Pons (tissue), 1 donor: ENCODE measurements at regions not wholly inside any gene's neighbourhood (a gene's known extent, or its start where the extent isn't known, plus 50 kb on each side); places are given as distances from the start of the nearest gene placed in this dataset.
"Not testable (repeated sequence)": the region's sequence is repeated elsewhere in the genome, so short reads cannot be mapped to it uniquely, and the experiment has no call there.

ENCODE experiments used
- DNase-seq: peaks from one replicate; pipeline ENCODE4 v3.0.0-alpha.2; 2016; ENCODE audit warnings: low spot score

DNA sequence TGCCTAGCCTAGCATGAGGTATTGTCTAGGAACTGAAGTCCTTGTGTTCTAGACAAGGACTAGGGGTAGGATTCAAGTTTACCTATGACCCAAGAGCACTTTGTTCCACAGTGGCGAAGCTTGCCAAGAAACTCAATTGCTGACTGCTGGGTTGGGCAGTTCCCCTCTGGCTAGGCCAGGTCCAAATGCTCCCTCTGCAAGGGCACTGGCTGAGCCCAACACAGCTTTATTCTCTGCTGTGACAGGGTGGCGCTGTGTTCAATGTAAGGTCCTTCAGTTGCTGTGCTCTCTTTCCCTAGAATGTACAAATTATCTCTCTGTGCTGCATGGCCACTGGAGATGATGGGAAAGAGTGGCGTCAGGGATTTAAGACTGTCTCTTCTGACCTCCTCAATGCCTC, 950.8 kb downstream of the HACE1 start:
- DNase-seq: no peak

GRCh38 chr6:103895136-103895535, 964.6 kb downstream of the HACE1 start:
- DNase-seq: no peak

- no peak for DNase-seq
Measured at GRCh38 chr6:103893141-103893581, 966.6 kb downstream of the HACE1 start.

- DNase-seq: no peak
Measured at GRCh38 chr6:103886951-103887350, 972.8 kb downstream of the HACE1 start.

- DNase-seq: no peak
Measured at GRCh38 chr6:103885446-103885845, 974.3 kb downstream of the HACE1 start.

DNA sequence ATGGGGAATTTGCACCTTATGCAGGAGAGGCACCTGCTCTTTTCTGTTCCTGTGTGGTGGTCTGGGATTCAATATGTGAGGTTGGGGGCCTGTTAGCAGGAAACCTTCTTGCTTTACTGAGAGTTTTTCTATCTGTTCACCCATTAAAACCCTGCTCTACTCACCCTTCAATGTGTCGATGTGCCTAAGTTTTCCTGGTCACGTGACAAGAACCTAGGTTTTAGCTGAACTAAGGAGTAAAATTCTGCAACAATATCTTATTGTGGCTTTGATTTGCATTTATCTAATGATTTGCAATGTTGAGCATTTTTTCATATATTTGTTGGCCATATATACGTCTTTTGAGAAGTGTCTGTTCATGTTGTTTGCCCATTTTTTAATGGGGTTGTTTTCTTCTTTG, 979.9 kb downstream of the HACE1 start:
- DNase-seq: no peak

- no peak for DNase-seq
Measured at GRCh38 chr6:103875221-103875620, 984.5 kb downstream of the HACE1 start.

GRCh38 chr6:103874575-103874974, 985.1 kb downstream of the HACE1 start:
- DNase-seq: no peak

GRCh38 chr6:103872678-103873077, 987.0 kb downstream of the HACE1 start:
- no peak for DNase-seq

GRCh38 chr6:103872233-103872632, 987.5 kb downstream of the HACE1 start:
- no peak for DNase-seq

GRCh38 chr6:103870970-103871369, 988.7 kb downstream of the HACE1 start:
- DNase-seq: no peak

- DNase-seq: no peak
Measured at GRCh38 chr6:103862297-103862696, 997.4 kb downstream of the HACE1 start.

GRCh38 chr6:103858003-103858402, 1001.7 kb downstream of the HACE1 start:
- no peak for DNase-seq

DNA sequence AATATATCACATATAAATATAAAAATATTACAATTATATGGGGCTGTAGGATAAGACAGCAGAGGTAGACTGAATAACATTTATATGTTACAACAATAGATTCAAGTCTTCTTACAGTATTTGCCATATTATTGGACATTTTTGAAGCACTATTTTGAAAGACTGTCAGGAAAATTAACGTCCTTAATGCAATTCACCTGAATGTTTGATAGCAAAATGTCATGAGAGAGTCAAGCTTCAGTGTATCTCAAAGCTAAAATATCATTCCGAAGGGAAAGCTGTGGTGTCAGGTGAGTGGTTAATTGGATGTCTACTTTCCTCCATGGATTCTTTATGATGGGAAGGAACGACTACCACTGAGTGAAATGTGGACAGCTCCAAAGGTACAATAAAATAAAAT, 1004.0 kb downstream of the HACE1 start:
- no peak for DNase-seq

GRCh38 chr6:103854059-103854458, 1005.7 kb downstream of the HACE1 start:
- no peak for DNase-seq

GRCh38 chr6:103838457-103838856, 1021.3 kb downstream of the HACE1 start:
- DNase-seq: no peak

GRCh38 chr6:103826209-103826608, 1033.5 kb downstream of the HACE1 start:
- DNase-seq: no peak

DNA sequence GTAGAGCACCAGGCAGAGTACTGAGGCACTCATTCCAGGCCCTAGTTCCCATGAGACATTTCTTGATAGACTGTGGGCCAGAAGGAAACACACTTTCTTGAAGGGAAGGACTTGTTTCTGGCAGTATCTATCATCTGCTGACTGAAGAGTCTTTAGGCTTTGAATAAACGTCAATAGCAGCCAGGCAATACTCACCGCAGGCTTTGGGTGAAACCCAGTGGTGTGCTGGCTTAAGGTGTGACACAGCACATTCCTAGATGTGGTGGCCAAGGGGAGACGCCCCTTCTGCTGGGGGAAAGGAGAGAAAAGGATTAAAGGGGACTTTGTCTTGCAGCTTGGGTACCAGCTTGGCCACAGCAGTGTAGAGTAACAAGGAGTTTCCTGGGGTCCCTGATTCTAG, 1039.6 kb downstream of the HACE1 start:
- no peak for DNase-seq

GRCh38 chr6:103819509-103819908, 1040.2 kb downstream of the HACE1 start:
- DNase-seq: no peak

DNA sequence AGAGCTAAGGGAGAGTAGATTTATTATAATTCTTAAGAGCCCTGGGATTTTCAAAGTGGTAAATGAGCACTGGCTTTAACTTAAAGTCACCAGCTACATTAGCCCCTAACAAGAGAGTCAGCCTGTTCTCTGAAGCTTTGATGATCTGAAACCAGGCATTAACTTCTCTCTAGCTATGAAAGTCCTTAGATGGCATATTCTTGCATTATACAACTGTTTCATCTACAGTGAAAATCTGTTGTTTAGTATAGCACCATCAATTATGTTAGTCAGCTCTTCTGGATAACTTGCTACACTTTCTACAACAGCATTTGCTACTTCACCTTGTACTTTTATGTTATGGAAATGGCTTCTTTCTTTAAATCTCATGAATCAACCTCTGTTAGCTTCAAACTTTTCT, 1046.7 kb downstream of the HACE1 start:
- DNase-seq: no peak

DNA sequence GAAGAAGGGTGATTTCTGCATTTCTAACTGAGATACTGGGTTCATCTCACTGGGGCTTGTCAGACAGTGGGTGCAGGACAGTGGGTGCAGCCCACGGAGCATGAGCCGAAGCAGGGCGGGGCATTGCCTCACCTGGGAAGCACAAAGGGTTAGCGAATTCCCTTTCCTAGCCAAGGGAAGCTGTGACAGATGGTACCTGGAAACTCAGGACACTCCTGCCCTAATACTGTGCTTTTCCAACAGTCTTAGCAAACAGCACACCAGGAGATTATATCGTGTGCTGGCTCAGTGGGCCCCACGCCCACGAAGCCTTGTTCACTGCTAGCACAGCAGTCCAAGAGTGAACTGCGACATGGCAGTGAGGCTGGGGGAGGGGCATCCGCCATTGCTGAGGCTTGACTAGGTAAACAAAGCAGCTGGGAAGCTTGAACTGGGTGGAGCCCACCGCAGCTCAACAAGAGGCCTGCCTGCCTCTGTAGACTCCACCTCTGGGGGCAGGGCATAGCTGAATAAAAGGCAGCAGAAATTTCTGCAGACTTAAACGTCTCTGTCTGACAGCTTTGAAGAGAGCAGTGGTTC, 1057.7 kb downstream of the HACE1 start:
- not testable (repeated sequence) for DNase-seq

- DNase-seq: no peak
Measured at GRCh38 chr6:103799971-103800670, 1059.6 kb downstream of the HACE1 start.

- no peak for DNase-seq
Measured at GRCh38 chr6:103798166-103798565, 1061.6 kb downstream of the HACE1 start.

GRCh38 chr6:103797738-103798137, 1062.0 kb downstream of the HACE1 start:
- no peak for DNase-seq
